GM19395 (cell line): ENCODE measurements at regions not wholly inside any gene's neighbourhood (a gene's known extent, or its start where the extent isn't known, plus 50 kb on each side); places are given as distances from the start of the nearest gene placed in this dataset.
"Not testable (repeated sequence)": the region's sequence is repeated elsewhere in the genome, so short reads cannot be mapped to it uniquely, and the experiment has no call there.

Source experiments
- ATAC-seq: cut with Tn5 transposase; IDR thresholded peaks from one replicate; pipeline ENCODE4 v1.9.1; 2021; ENCODE audit warnings: mild to moderate bottlenecking, moderate library complexity; ENCODE audit not compliant: unreplicated experiment

GRCh38 chr1:29801561-29801973, 565.2 kb downstream of the PTPRU start:
- ATAC-seq: no peak

DNA sequence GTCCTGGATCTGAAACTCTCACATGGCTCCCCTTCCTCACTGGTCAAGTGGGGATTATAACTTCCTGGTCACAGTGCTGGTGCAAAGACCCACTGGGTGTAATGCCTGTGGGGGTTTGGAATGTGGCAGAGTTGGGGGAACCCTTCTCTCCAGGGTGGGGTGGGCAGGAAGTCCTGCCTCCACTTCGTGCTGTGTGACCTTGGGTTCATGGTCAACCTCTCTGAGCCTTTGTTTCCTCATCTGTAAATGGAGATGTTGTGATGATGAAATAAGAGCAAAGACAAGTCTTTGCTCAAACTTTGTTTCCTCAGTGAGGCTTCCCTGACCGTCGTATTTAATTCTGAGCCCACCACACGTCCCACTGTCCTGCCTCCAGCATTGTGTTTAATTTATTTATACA, 564.7 kb downstream of the PTPRU start:
- no peak for ATAC-seq

DNA sequence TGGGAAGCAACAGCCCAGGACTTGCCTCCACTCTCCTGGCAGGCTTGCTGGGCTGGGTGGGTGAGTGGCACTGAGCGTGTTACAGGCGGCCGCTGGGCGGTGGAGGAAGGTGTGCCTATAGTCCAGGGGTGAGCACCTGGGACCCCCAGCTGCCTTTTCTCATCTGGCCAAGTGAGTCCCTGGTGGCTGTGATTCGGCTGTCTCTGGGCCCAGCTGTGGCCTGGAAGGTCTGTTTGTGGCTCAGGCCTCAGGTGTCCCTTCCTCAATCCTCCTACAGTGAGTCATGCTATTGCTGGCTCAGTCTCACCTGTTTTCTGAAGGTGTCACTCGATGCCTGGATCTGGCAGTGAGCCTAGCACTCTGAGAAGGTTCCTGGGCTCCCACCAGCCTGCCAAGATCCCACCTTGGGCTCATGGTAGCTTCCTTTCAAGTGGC, 564.2 kb downstream of the PTPRU start:
- ATAC-seq: no peak

GRCh38 chr1:29800120-29800519, 563.8 kb downstream of the PTPRU start:
- ATAC-seq: no peak

- no peak for ATAC-seq
Observed at GRCh38 chr1:29798699-29799566, 562.6 kb downstream of the PTPRU start.

- ATAC-seq: not testable (repeated sequence)
Observed at GRCh38 chr1:29797125-29797524, 560.8 kb downstream of the PTPRU start.

GRCh38 chr1:29795965-29796364, 559.6 kb downstream of the PTPRU start:
- not testable (repeated sequence) for ATAC-seq

DNA sequence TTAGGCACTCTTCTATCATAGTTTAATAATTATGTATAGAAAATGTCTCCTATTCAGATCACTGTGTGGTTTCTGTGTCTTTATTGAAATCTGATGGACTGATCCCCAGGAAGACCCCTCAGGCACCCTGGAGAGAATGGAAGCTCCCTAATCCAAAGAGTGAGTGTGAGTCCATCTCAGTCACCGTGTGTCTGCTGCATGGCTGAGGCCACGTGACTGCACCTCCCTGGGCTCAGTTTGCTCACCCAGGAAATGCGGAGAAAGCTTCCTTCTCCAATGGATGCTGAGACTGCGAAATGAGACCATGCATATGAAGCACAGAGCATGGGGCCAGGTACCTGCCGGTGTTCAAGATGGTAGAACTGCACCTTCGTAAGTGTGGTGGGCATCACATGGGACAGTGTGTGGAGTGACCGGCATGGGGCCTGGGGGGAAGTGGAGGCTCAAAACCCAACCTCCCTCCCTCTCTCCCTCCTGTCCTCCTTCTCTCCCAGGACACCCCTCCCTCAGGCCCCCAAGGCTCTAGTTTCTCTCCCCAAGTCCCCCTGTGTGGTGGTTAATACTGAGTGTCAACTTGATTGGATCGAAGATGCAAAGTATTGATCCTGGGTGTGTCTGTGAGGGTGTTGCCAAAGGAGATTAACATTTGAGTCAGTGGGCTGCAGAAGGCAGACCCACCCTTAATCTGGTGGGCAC, 557.5 kb downstream of the PTPRU start:
- no peak for ATAC-seq

- no peak for ATAC-seq
Observed at GRCh38 chr1:29793101-29793546, 556.8 kb downstream of the PTPRU start.

- no peak for ATAC-seq
Observed at GRCh38 chr1:29789910-29790247, 553.6 kb downstream of the PTPRU start.

GRCh38 chr1:29789221-29789909, 553.0 kb downstream of the PTPRU start:
- ATAC-seq: no peak

- ATAC-seq: no peak
Observed at GRCh38 chr1:29786791-29787732, 550.7 kb downstream of the PTPRU start.

- no peak for ATAC-seq
Observed at GRCh38 chr1:29786195-29786594, 549.9 kb downstream of the PTPRU start.

GRCh38 chr1:29785554-29785953, 549.2 kb downstream of the PTPRU start:
- ATAC-seq: no peak

GRCh38 chr1:29785137-29785527, 548.8 kb downstream of the PTPRU start:
- ATAC-seq: no peak

DNA sequence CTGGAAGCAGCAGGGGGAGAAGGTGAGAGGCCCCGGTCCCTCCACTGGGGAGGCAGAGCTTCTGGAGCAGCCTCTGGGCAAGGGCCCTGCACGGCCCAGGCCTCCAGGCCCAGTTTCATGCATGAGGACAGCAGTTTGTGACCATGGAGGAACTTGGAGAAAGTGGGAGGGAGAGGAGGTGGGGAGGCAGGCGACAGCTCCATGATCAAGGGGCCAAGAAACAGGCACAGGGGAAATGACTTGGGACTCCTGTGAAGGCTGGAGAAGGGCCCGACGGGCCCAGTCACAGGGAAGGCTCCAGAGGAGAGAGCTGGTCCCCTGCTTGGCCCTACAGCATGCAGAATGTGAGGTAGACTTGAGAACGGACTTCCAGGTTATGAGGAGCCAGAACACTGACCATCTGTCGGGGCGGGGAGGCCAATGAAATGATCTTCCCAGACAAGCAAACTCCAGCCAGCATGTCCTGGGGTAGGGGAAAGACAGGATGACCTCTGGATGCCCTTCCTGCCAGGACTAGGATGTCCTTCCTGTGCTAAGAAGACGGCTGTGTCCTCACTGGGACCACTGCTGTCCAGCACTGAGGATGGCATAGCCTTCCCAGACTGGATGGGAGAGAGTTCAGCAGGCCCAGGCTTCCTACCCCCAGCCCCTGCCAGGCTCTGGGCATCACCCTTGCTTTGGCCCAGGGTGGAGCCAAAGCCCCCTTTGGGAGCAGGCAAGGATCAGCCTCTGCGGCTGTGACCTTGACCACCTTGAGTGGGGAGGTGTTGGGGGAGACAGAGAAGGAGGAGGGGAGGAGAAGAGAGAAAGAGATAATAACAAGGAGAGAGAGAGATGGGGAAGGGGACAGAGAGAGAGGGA, 548.2 kb downstream of the PTPRU start:
- no peak for ATAC-seq

DNA sequence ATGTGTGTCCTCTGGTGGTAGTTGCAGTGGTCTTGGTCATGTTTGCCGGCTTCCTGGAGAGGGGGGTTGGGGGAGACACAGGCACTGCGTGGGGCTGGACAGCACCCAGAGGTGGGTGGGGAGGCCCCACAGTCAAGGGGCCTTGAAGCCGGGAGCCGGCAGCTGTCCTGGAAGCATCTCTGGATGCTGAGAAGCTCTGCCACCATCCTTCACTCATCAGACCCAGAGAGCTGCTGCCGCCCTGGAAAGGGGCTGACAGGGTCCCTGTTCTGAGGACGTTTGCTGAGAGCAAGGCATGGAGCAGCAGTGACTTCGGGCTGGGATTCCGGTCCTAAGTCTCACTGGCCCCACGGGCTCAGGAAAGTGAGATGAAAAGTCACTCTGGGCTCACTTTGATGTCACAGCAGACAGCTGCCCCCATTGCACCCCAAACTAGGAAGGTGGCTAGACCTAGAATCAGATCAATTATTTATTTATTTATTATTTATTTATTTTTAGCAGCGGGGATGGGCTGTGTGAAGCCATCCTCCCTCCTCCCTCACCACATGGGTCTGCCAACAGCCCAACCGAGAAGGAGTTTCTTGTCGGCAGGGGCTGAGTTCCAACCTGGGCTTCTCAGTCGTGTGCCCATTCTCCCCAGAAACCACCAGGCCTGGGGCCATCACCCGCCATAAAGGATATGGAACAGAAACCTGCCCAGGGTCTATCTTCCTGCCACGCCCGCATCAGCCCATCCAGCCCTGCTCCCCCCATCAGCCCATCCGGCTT, 547.4 kb downstream of the PTPRU start:
- no peak for ATAC-seq

DNA sequence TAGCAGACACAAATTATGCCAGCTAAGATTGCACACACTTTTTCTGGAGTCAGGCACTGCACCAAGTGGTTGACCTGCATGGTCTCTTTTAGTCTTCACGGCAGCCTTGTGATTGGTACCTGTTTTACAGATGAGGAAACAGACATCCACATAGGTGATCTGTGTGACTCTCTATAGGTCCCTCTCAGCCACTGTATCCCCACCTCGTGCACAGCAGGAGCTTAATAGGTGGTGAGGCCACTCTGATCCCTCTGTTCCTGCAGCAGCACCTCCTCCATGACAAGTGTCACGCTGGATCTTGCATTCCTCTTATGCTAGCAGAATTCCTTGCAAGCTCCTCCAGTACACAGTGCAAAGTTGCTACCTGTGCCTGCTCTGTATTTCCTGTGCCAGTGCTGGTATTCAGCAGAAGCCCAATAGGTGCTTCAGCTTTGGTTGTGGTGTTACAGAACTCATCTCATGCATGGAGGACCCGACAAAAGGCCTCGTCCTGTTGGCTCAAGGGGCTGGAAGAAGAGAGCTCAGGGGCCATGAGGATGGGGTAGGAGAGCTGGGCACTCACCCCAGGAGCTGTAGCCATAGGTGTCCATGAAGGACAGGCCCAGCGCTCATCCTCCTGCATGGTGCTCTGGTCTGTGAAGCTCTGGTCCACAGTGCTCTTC, 546.7 kb downstream of the PTPRU start:
- ATAC-seq: no peak
